ENCODE measurements at regions not wholly inside any gene's neighbourhood (a gene's known extent, or its start where the extent isn't known, plus 50 kb on each side); places are given as distances from the start of the nearest gene placed in this dataset.

- no peak for DNase-seq
- in situ Hi-C loops (cut with MboI; ENCODE audit: low pct_unique_long_range_greater_than_20kb, low sequenced_read_pairs) = no loop called here
Measured at GRCh38 chr18:61756244-61756643, 136.6 kb downstream of the RNF152 start.

- in situ Hi-C loops (cut with MboI; ENCODE audit: low pct_unique_long_range_greater_than_20kb, low sequenced_read_pairs) = no loop called here
- DNase-seq = no peak
Measured at GRCh38 chr18:61755555-61755954, 137.3 kb downstream of the RNF152 start.

GRCh38 chr18:61754039-61754583 lies 138.7 kb downstream of the RNF152 start:
- in situ Hi-C loops (cut with MboI; ENCODE audit: low pct_unique_long_range_greater_than_20kb, low sequenced_read_pairs) = no loop called here
- no peak for DNase-seq

- no peak for DNase-seq
- in situ Hi-C loops (cut with MboI; ENCODE audit: low pct_unique_long_range_greater_than_20kb, low sequenced_read_pairs) = no loop called here
Measured at GRCh38 chr18:61753373-61753772, 139.4 kb downstream of the RNF152 start.

- DNase-seq = no peak
- in situ Hi-C loops (cut with MboI; ENCODE audit: low pct_unique_long_range_greater_than_20kb, low sequenced_read_pairs) = no loop called here
Measured at GRCh38 chr18:61752973-61753372, 139.8 kb downstream of the RNF152 start.

GRCh38 chr18:61750840-61751668 lies 141.8 kb downstream of the RNF152 start:
- in situ Hi-C loops (cut with MboI; ENCODE audit: low pct_unique_long_range_greater_than_20kb, low sequenced_read_pairs) = no loop called here
- no peak for DNase-seq

- no peak for DNase-seq
- in situ Hi-C loops (cut with MboI; ENCODE audit: low pct_unique_long_range_greater_than_20kb, low sequenced_read_pairs) = no loop called here
Measured at GRCh38 chr18:61749546-61749945, 143.3 kb downstream of the RNF152 start.

- DNase-seq = no peak
- in situ Hi-C loops (cut with MboI; ENCODE audit: low pct_unique_long_range_greater_than_20kb, low sequenced_read_pairs) = no loop called here
Measured at GRCh38 chr18:61749031-61749430, 143.8 kb downstream of the RNF152 start.

- DNase-seq = no peak
- in situ Hi-C loops (cut with MboI; ENCODE audit: low pct_unique_long_range_greater_than_20kb, low sequenced_read_pairs) = no loop called here
Measured at GRCh38 chr18:61748004-61748403, 144.8 kb downstream of the RNF152 start.

GRCh38 chr18:61743775-61744531 lies 148.9 kb downstream of the RNF152 start:
- in situ Hi-C loops (cut with MboI; ENCODE audit: low pct_unique_long_range_greater_than_20kb, low sequenced_read_pairs) = no loop called here
- no peak for DNase-seq

GRCh38 chr18:61742565-61743429 lies 150.0 kb downstream of the RNF152 start:
- in situ Hi-C loops (cut with MboI; ENCODE audit: low pct_unique_long_range_greater_than_20kb, low sequenced_read_pairs) = no loop called here
- DNase-seq = no peak

- in situ Hi-C loops (cut with MboI; ENCODE audit: low pct_unique_long_range_greater_than_20kb, low sequenced_read_pairs) = no loop called here
- DNase-seq = no peak
Measured at GRCh38 chr18:61741881-61742454, 150.8 kb downstream of the RNF152 start.

- in situ Hi-C loops (cut with MboI; ENCODE audit: low pct_unique_long_range_greater_than_20kb, low sequenced_read_pairs) = no loop called here
- peak; percentile 43 for DNase-seq
Measured at GRCh38 chr18:61738488-61738887, 154.3 kb downstream of the RNF152 start.

- in situ Hi-C loops (cut with MboI; ENCODE audit: low pct_unique_long_range_greater_than_20kb, low sequenced_read_pairs) = no loop called here
- no peak for DNase-seq
Measured at GRCh38 chr18:61738042-61738441, 154.8 kb downstream of the RNF152 start.

GRCh38 chr18:61736133-61736532 lies 156.7 kb downstream of the RNF152 start:
- in situ Hi-C loops (cut with MboI; ENCODE audit: low pct_unique_long_range_greater_than_20kb, low sequenced_read_pairs) = no loop called here
- no peak for DNase-seq

- DNase-seq = no peak
- in situ Hi-C loops (cut with MboI; ENCODE audit: low pct_unique_long_range_greater_than_20kb, low sequenced_read_pairs) = no loop called here
Measured at GRCh38 chr18:61735564-61736102, 157.2 kb downstream of the RNF152 start.

GRCh38 chr18:61734396-61734795 lies 158.4 kb downstream of the RNF152 start:
- in situ Hi-C loops (cut with MboI; ENCODE audit: low pct_unique_long_range_greater_than_20kb, low sequenced_read_pairs) = no loop called here
- no peak for DNase-seq

- no peak for DNase-seq
- in situ Hi-C loops (cut with MboI; ENCODE audit: low pct_unique_long_range_greater_than_20kb, low sequenced_read_pairs) = no loop called here
Measured at GRCh38 chr18:61732854-61733253, 160.0 kb downstream of the RNF152 start.
